TTC549 (cell line): ENCODE measurements at regions not wholly inside any gene's neighbourhood (a gene's known extent, or its start where the extent isn't known, plus 50 kb on each side); places are given as distances from the start of the nearest gene placed in this dataset.
"Not testable (repeated sequence)": the region's sequence is repeated elsewhere in the genome, so short reads cannot be mapped to it uniquely, and the experiment has no call there.

ENCODE experiments used
- FAIRE-seq: peaks from 2 replicates; lab custom pipeline; 2012; peaks lifted over from hg19 to GRCh38; lab: Jason Lieb, UNC

- FAIRE-seq: no peak
Measured at GRCh38 chr2:239725551-239725890, 299.6 kb downstream of the NDUFA10 start.

GRCh38 chr2:239724851-239725550 lies 300.1 kb downstream of the NDUFA10 start:
- FAIRE-seq: no peak

- no peak for FAIRE-seq
Measured at GRCh38 chr2:239724194-239724849, 300.8 kb downstream of the NDUFA10 start.

- no peak for FAIRE-seq
Measured at GRCh38 chr2:239723486-239724193, 301.5 kb downstream of the NDUFA10 start.

- FAIRE-seq: no peak
Measured at GRCh38 chr2:239722760-239723470, 302.2 kb downstream of the NDUFA10 start.

- no peak for FAIRE-seq
Measured at GRCh38 chr2:239721991-239722759, 303.0 kb downstream of the NDUFA10 start.

GRCh38 chr2:239721531-239721930 lies 303.6 kb downstream of the NDUFA10 start:
- FAIRE-seq: no peak

- FAIRE-seq: no peak
Measured at GRCh38 chr2:239720361-239721360, 304.5 kb downstream of the NDUFA10 start.

- FAIRE-seq: no peak
Measured at GRCh38 chr2:239719791-239720360, 305.3 kb downstream of the NDUFA10 start.

GRCh38 chr2:239718991-239719390 lies 306.2 kb downstream of the NDUFA10 start:
- FAIRE-seq: not testable (repeated sequence)

- FAIRE-seq: no peak
Measured at GRCh38 chr2:239717706-239718105, 307.4 kb downstream of the NDUFA10 start.

- FAIRE-seq: no peak
Measured at GRCh38 chr2:239717319-239717675, 307.8 kb downstream of the NDUFA10 start.

GRCh38 chr2:239716536-239717318 lies 308.4 kb downstream of the NDUFA10 start:
- FAIRE-seq: no peak

GRCh38 chr2:239716009-239716408 lies 309.1 kb downstream of the NDUFA10 start:
- FAIRE-seq: no peak

- FAIRE-seq: no peak
Measured at GRCh38 chr2:239715606-239716005, 309.5 kb downstream of the NDUFA10 start.

GRCh38 chr2:239715202-239715601 lies 309.9 kb downstream of the NDUFA10 start:
- no peak for FAIRE-seq

- FAIRE-seq: no peak
Measured at GRCh38 chr2:239714116-239714515, 311.0 kb downstream of the NDUFA10 start.

- no peak for FAIRE-seq
Measured at GRCh38 chr2:239712755-239713154, 311.9 kb upstream of the HDAC4 start.

GRCh38 chr2:239711911-239712570 lies 311.2 kb upstream of the HDAC4 start:
- FAIRE-seq: no peak
